Adrenal gland (tissue), 5 donors: ENCODE measurements at regions not wholly inside any gene's neighbourhood (a gene's known extent, or its start where the extent isn't known, plus 50 kb on each side); places are given as distances from the start of the nearest gene placed in this dataset.

Experiments
- POLR2A ChIP-seq, 2 donors: fragments of 450-650 bp; IDR thresholded peaks; one replicate each; pipeline ENCODE4 v1.6.1; 2017; ENCODE audit warnings: antibody characterized with exemption in 2 of 2, mild to moderate bottlenecking in 2 of 2, moderate library complexity in 1 of 2
- TF ChIP-seq, protein P1 (sequence below), 6 experiments: fragments of 450-650 bp in 4 of 6; fragments of 200-600 bp in 2 of 6; sonication (generic) in 1 of 6; IDR thresholded peaks; 1 replicate in 5 of 6; 2 replicates in 1 of 6; pipeline versions ENCODE4 v1.5.1 to v1.8.0; 2016 to 2021; ENCODE audit warnings: antibody characterized with exemption in 6 of 6, mild to moderate bottlenecking in 2 of 6, moderate library complexity in 1 of 6
- donor health status: DM: no; HTN: no; CAD: no.

DNA sequence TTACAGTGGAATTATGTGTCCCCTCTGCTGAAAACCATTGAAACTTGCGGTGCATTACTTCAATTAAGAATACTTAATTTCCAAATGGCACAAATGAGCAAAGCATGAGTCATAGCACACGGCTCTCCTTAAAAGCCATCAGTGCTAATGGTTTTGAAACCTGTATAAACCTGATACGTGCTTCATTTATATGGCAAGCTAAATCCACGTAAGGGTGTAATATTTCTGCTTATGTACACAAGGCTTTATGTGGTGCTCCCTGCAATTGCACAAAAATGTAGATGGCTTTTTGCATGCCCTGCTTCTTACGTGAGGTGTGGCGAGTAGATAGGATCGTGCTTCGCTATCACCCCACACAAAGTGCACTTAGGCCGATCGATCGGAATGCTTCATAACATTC, 840.9 kb downstream of the GALR1 start:
- TF ChIP-seq, protein P1, sequence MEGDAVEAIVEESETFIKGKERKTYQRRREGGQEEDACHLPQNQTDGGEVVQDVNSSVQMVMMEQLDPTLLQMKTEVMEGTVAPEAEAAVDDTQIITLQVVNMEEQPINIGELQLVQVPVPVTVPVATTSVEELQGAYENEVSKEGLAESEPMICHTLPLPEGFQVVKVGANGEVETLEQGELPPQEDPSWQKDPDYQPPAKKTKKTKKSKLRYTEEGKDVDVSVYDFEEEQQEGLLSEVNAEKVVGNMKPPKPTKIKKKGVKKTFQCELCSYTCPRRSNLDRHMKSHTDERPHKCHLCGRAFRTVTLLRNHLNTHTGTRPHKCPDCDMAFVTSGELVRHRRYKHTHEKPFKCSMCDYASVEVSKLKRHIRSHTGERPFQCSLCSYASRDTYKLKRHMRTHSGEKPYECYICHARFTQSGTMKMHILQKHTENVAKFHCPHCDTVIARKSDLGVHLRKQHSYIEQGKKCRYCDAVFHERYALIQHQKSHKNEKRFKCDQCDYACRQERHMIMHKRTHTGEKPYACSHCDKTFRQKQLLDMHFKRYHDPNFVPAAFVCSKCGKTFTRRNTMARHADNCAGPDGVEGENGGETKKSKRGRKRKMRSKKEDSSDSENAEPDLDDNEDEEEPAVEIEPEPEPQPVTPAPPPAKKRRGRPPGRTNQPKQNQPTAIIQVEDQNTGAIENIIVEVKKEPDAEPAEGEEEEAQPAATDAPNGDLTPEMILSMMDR (IDR thresholded peaks at IDR 0.05) = no peak
- no peak for TF ChIP-seq POLR2A (IDR thresholded peaks at IDR 0.05)
